ENCODE measurements at regions not wholly inside any gene's neighbourhood (a gene's known extent, or its start where the extent isn't known, plus 50 kb on each side); places are given as distances from the start of the nearest gene placed in this dataset.

DNA sequence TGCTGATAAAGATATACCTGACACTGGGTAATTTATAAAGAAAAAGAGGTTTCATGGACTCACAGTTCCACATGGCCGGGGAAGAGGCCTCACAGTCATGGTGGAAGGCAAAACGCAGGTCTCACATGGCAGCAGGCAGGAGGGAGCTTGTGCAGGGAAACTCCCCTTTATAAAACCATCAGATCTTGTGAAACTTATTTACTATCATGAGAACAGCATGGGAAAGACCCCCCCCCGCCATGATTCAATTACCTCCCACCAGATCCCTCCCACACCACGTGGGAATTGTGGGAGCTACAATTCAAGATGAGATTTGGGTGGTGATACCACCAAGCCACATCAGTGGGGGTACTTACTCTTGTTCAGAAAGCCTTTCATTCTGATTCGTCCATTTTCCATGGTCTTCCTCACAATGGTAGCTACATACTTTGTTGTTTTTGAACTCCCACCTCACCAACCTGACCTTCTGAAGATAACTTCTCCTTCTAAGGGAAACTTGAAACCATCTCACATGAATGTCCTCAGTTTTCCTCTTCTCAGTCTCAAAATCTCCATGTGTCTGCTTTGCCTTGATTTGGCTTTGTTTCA, 275.6 kb upstream of the PROK2 start:
- TF ChIP-seq, protein P1, sequence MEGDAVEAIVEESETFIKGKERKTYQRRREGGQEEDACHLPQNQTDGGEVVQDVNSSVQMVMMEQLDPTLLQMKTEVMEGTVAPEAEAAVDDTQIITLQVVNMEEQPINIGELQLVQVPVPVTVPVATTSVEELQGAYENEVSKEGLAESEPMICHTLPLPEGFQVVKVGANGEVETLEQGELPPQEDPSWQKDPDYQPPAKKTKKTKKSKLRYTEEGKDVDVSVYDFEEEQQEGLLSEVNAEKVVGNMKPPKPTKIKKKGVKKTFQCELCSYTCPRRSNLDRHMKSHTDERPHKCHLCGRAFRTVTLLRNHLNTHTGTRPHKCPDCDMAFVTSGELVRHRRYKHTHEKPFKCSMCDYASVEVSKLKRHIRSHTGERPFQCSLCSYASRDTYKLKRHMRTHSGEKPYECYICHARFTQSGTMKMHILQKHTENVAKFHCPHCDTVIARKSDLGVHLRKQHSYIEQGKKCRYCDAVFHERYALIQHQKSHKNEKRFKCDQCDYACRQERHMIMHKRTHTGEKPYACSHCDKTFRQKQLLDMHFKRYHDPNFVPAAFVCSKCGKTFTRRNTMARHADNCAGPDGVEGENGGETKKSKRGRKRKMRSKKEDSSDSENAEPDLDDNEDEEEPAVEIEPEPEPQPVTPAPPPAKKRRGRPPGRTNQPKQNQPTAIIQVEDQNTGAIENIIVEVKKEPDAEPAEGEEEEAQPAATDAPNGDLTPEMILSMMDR (IDR thresholded peaks at IDR 0.05) = no peak
- TF ChIP-seq POLR2AphosphoS5 (IDR thresholded peaks at IDR 0.05; ENCODE audit: low read depth, low read length) (no peak), SIN3A (IDR thresholded peaks at IDR 0.05; ENCODE audit: borderline replicate concordance, insufficient read depth, low read depth, low read length) (no peak), TCF7L2 (IDR thresholded peaks at IDR 0.05; ENCODE audit: low read depth, low read length) (no peak)
